Progenitor cell of endocrine pancreas (in vitro differentiated cells): ENCODE measurements at regions not wholly inside any gene's neighbourhood (a gene's known extent, or its start where the extent isn't known, plus 50 kb on each side); places are given as distances from the start of the nearest gene placed in this dataset.

Experiments used
- DNase-seq: peaks from one replicate; pipeline ENCODE4 v3.0.0; 2021; ENCODE audit warnings: low spot score; ENCODE audit not compliant: unreplicated experiment
- H3K27ac Mint-ChIP-seq: 2 replicates; pipeline ENCODE4 v1.8.0; 2021; ENCODE audit warnings: mild to moderate bottlenecking, moderate library complexity, mixed read lengths
- H3K27me3 Mint-ChIP-seq: 2 replicates; pipeline ENCODE4 v1.8.0; 2021; ENCODE audit warnings: mixed read lengths
- H3K36me3 Mint-ChIP-seq: 2 replicates; pipeline ENCODE4 v1.8.0; 2022; ENCODE audit warnings: mixed read lengths; ENCODE audit not compliant: insufficient read depth
- H3K4me1 Mint-ChIP-seq: 2 replicates; pipeline ENCODE4 v1.8.0; 2021; ENCODE audit warnings: low read depth, mixed read lengths
- H3K4me3 Mint-ChIP-seq: 2 replicates; pipeline ENCODE4 v1.8.0; 2021; ENCODE audit warnings: low read depth, mild to moderate bottlenecking, moderate library complexity, mixed read lengths
- H3K9me3 Mint-ChIP-seq: 2 replicates; pipeline ENCODE4 v1.8.0; 2021; ENCODE audit warnings: low read depth, mixed read lengths
- TF ChIP-seq, protein P1 (sequence below): fragments of 200-600 bp; sonication (generic); IDR thresholded peaks from one replicate; pipeline ENCODE4 v1.5.0; 2021; ENCODE audit warnings: antibody characterized with exemption, mild to moderate bottlenecking; ENCODE audit not compliant: unreplicated experiment

DNA sequence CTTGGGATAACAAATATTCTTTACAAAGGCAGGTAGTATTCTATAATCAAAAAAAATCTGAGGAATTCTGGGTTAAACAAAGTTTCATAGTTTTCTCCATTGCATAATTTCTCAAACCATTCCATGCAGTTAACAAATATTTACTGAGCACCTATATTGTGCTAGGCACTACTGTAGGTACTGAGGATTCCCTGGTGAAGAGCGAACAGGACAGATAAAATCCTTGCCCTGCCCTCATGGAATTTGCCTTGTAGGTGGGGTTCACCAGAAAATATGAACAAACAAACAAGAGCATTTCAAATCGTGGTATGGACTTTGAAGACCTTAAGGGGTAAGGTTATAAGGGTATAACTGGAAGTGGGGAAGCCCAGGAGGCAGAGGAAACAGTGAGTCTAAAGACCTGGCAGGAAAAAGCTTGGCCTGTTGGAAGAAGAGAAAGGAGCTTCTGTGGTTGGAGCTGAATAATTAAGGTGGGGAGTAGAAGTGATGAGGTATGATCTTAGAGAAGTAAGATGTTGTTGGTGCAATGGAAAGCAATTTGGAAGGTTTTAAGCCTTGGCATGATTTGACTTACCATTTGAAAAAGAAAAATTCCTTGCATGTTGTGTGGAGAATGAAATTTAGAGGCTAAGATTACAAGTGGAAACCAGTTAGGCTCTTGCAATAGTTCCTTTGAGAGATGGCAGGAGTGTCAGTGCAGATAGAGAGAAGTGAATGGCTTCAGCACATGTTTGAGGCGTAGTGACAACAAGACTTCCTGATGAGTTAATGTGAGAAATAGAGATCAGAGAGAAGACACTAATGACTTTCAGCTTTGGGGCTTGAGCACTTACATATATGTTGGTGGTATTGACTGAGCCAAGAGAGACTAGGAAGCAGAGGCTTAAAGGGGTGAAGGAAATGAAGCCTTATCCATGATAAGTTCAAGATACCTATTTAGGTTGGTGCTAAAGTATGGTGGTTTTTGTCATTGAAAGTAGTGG is 55.7 kb upstream of the PICALM start:
- no peak for DNase-seq
- Mint-ChIP-seq H3K4me1 (peaks cover 3% of the 10 kb centered on the region), H3K27ac (no peak overlapping the region), H3K27me3 (no peaks in the 10 kb centered on the region), H3K9me3 (no peaks in the 10 kb centered on the region), H3K4me3 (no peak overlapping the region), H3K36me3 (no peaks in the 10 kb centered on the region)
- TF ChIP-seq, protein P1, sequence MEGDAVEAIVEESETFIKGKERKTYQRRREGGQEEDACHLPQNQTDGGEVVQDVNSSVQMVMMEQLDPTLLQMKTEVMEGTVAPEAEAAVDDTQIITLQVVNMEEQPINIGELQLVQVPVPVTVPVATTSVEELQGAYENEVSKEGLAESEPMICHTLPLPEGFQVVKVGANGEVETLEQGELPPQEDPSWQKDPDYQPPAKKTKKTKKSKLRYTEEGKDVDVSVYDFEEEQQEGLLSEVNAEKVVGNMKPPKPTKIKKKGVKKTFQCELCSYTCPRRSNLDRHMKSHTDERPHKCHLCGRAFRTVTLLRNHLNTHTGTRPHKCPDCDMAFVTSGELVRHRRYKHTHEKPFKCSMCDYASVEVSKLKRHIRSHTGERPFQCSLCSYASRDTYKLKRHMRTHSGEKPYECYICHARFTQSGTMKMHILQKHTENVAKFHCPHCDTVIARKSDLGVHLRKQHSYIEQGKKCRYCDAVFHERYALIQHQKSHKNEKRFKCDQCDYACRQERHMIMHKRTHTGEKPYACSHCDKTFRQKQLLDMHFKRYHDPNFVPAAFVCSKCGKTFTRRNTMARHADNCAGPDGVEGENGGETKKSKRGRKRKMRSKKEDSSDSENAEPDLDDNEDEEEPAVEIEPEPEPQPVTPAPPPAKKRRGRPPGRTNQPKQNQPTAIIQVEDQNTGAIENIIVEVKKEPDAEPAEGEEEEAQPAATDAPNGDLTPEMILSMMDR: no peak

DNA sequence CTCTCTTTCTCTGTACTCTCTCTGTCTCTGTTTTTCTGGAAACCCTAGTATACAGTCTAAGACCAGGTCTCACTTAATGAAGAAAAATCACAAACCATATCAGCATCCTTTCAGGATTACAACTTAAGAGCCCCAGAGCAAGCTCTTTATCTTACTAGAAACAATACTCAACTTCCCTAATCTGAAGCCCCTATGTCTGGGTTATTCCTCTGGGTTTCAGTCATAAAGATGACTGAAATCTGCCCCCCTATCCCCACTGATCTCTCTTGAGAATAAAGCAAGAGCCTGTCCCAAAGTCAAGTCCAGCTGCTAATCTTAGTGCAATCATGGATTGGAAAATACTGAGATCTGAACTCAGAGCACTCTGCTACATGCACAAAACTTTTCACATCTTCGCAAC is 53.9 kb upstream of the PICALM start:
- TF ChIP-seq, protein P1: no peak
- DNase-seq: no peak
- Mint-ChIP-seq H3K4me1 (peaks cover 3% of the 10 kb centered on the region), H3K9me3 (no peaks in the 10 kb centered on the region), H3K4me3 (no peak overlapping the region), H3K27me3 (no peaks in the 10 kb centered on the region), H3K36me3 (no peaks in the 10 kb centered on the region), H3K27ac (no peak overlapping the region)

DNA sequence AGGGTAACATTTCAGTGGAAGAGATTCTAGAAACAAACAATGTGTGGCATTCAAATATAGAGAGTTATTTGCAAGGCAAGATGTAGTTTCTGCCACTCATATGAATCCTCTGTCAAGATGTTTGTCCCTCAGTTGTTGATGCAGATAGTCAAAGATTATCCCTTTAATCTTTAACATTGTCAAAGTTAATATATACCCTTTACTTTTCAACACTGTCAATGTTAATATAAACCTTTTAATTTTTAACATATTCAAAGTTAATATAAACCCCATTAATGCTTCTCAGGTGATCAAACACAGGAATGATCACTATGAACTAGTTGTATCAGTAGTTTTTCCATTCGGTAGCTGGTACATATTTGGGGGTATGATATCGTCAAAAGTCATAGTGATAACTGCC is 51.9 kb upstream of the PICALM start:
- no peak overlapping the region for H3K27ac Mint-ChIP-seq
- H3K9me3 Mint-ChIP-seq: no peaks in the 10 kb centered on the region
- DNase-seq: no peak
- H3K4me3 Mint-ChIP-seq: no peak overlapping the region
- peaks cover 3% of the 10 kb centered on the region for H3K4me1 Mint-ChIP-seq
- TF ChIP-seq, protein P1: no peak
- no peaks in the 10 kb centered on the region for H3K27me3 Mint-ChIP-seq
- no peaks in the 10 kb centered on the region for H3K36me3 Mint-ChIP-seq

DNA sequence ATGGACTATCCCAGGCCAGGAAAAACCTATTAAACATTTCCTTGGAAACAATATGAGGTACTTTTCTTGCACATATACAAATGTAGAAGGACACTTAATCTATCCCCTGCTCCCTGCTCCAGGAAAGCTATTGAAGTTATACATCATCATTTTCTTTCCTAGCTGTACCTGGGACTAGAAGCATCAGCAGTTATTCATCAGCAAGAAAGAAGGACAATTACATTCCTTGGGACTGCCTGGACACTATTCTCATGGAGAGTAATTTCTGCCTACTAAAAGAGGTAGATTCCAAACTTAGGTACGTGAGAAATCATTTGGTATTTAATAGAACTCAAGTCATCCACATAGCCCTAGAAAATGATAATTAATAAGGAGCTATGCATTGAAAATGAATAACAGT is 51.0 kb upstream of the PICALM start:
- H3K4me1 Mint-ChIP-seq: peaks cover 3% of the 10 kb centered on the region
- H3K27me3 Mint-ChIP-seq: no peaks in the 10 kb centered on the region
- H3K4me3 Mint-ChIP-seq: no peak overlapping the region
- no peak for DNase-seq
- TF ChIP-seq, protein P1: no peak
- H3K27ac Mint-ChIP-seq: no peak overlapping the region
- no peaks in the 10 kb centered on the region for H3K36me3 Mint-ChIP-seq
- no peaks in the 10 kb centered on the region for H3K9me3 Mint-ChIP-seq

DNA sequence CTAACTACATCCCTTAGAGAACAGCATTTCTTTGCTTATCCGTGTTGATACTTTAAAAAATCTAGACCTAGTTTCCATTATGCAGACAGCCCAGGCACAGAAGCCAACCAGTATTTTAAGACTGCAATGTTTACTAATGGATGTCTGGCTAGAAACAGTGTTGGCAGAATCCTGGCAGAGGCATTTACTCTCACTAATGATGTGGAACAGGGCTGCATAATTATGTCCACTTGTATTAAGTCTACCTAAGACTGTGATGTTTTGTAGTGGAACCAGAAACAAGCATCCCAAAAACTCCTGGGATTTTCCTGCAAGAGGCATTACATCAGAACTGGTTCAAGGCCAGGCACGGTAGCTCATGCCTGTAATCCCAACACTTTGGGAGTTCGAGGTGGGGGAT is 50.2 kb upstream of the PICALM start:
- no peak for DNase-seq
- Mint-ChIP-seq H3K9me3 (no peaks in the 10 kb centered on the region), H3K4me1 (peaks cover 3% of the 10 kb centered on the region), H3K27me3 (no peaks in the 10 kb centered on the region), H3K27ac (no peak overlapping the region), H3K4me3 (no peak overlapping the region), H3K36me3 (no peaks in the 10 kb centered on the region)
- TF ChIP-seq, protein P1: no peak
